Stromal cell of bone marrow (primary cell): ENCODE measurements at regions not wholly inside any gene's neighbourhood (a gene's known extent, or its start where the extent isn't known, plus 50 kb on each side); places are given as distances from the start of the nearest gene placed in this dataset.
A peak's percentile ranks its signal among the peaks of the same experiment; 100 is the strongest.

Source experiments
- DNase-seq: peaks from one replicate; pipeline ENCODE4 v3.0.0-alpha.2; 2012; ENCODE audit warnings: low read depth

GRCh38 chr13:107743983-107744382 is 471.4 kb downstream of the LIG4 start:
- peak; percentile 47 for DNase-seq

GRCh38 chr13:107743526-107743925 is 471.8 kb downstream of the LIG4 start:
- DNase-seq, result no peak

- DNase-seq, result peak; percentile 8
These were observed 472.2 kb downstream of the LIG4 start for GRCh38 chr13:107743100-107743499.

- no peak for DNase-seq
These were observed 472.8 kb downstream of the LIG4 start for GRCh38 chr13:107742544-107742943.

GRCh38 chr13:107738004-107738403 is 477.3 kb downstream of the LIG4 start:
- DNase-seq, result no peak

GRCh38 chr13:107736731-107737130 is 478.6 kb downstream of the LIG4 start:
- DNase-seq, result no peak

- DNase-seq, result no peak
These were observed 479.2 kb downstream of the LIG4 start for GRCh38 chr13:107736170-107736569.

- DNase-seq, result no peak
These were observed 480.3 kb downstream of the LIG4 start for GRCh38 chr13:107734891-107735625.

GRCh38 chr13:107733276-107733675 is 482.1 kb downstream of the LIG4 start:
- no peak for DNase-seq

- peak; percentile 23 for DNase-seq
These were observed 484.5 kb downstream of the LIG4 start for GRCh38 chr13:107730813-107731212.

GRCh38 chr13:107721125-107721869 is 494.0 kb downstream of the LIG4 start:
- no peak for DNase-seq

GRCh38 chr13:107716741-107717140 is 498.6 kb downstream of the LIG4 start:
- DNase-seq, result no peak

- no peak for DNase-seq
These were observed 499.1 kb downstream of the LIG4 start for GRCh38 chr13:107716241-107716640.

GRCh38 chr13:107715496-107715895 is 499.8 kb downstream of the LIG4 start:
- no peak for DNase-seq

GRCh38 chr13:107713314-107713713 is 502.0 kb downstream of the LIG4 start:
- no peak for DNase-seq

- no peak for DNase-seq
These were observed 503.0 kb downstream of the LIG4 start for GRCh38 chr13:107712145-107712860.

- DNase-seq, result no peak
These were observed 525.2 kb downstream of the LIG4 start for GRCh38 chr13:107690181-107690580.

GRCh38 chr13:107685876-107686275 is 529.5 kb downstream of the LIG4 start:
- DNase-seq, result no peak

GRCh38 chr13:107681600-107681999 is 533.7 kb downstream of the LIG4 start:
- DNase-seq, result no peak

GRCh38 chr13:107680115-107680514 is 535.2 kb downstream of the LIG4 start:
- DNase-seq, result no peak

GRCh38 chr13:107678075-107678689 is 537.2 kb downstream of the LIG4 start:
- DNase-seq, result no peak

GRCh38 chr13:107675847-107676550 is 539.3 kb downstream of the LIG4 start:
- no peak for DNase-seq
